K562 (cell line): ENCODE measurements at regions not wholly inside any gene's neighbourhood (a gene's known extent, or its start where the extent isn't known, plus 50 kb on each side); places are given as distances from the start of the nearest gene placed in this dataset.

Experiments used
- ATAC-seq: fragments of 200-7000 bp; cut with Tn5 transposase; 3 replicates; pipeline ENCODE4 v1.9.1; 2020; ENCODE audit warnings: moderate library complexity
- BruUV-seq: library from RNA; stranded (reverse); fragments of 400-500 nt; replicated peaks from 2 replicates; lab custom pipeline; 2021; lab: Mats Ljungman, UMichigan
- CTCF ChIA-PET: fragments of 300-600 bp; formaldehyde crosslinking; extraction: SDS; loops from one replicate; lab custom pipeline; 2021; ENCODE audit warnings: low intra/inter-chr PET ratio; lab: Yijun Ruan, JAX
- POLR2A ChIA-PET: fragments of 300-600, 350-650 bp; sonication (Branson Sonifier 250); formaldehyde crosslinking; extraction: SDS; loops from one replicate; lab custom pipeline; 2021; ENCODE audit warnings: antibody characterized with exemption, inconsistent platforms; lab: Yijun Ruan, JAX
- DNase-seq, 4 experiments: peaks; one replicate each; pipeline versions ENCODE4 v3.0.0 to v3.0.0-alpha.2; 2011 to 2018; ENCODE audit warnings: low spot score in 3 of 4, mixed read lengths in 3 of 4; ENCODE audit errors: extremely low read depth in 1 of 4
- FAIRE-seq: peaks from 2 replicates; lab custom pipeline; 2011; peaks lifted over from hg19 to GRCh38; lab: Jason Lieb, UNC
- H2AFZ ChIP-seq: 2 replicates; pipeline ENCODE4 v1.6.0; 2011; ENCODE audit warnings: low read depth, low read length, control low read depth, inconsistent platforms
- H3K27ac ChIP-seq: fragments of 200-600 bp; 3 replicates; pipeline ENCODE4 v1.8.0; 2011; ENCODE audit warnings: low read depth, mild to moderate bottlenecking, control low read depth, inconsistent platforms, low read length, moderate library complexity, mixed read lengths; ENCODE audit errors: extremely low read depth
- H3K27me3 ChIP-seq, 2 experiments: fragments of 300-600 bp in 1 of 2; 2 replicates in 1 of 2; 3 replicates in 1 of 2; pipeline versions ENCODE4 v1.6.0 to v1.8.0; 2011; ENCODE audit warnings: inconsistent platforms in 2 of 2, low read length in 2 of 2, mild to moderate bottlenecking in 1 of 2, mixed read lengths in 1 of 2, moderate library complexity in 1 of 2; ENCODE audit not compliant: control insufficient read depth in 2 of 2, insufficient read depth in 2 of 2
- H3K36me3 ChIP-seq: fragments of 300-600 bp; 3 replicates; pipeline ENCODE4 v1.8.0; 2011; ENCODE audit warnings: mild to moderate bottlenecking, low read length, inconsistent platforms; ENCODE audit not compliant: control insufficient read depth, insufficient read depth
- H3K4me1 ChIP-seq, 2 experiments: fragments of 200-600 bp in 1 of 2; replicated peaks in 1 of 2; 2 replicates in 1 of 2; 3 replicates in 1 of 2; pipeline versions ENCODE4 v1.5.1 to v1.8.0; 2011; ENCODE audit warnings: inconsistent platforms in 2 of 2, low read length in 2 of 2, mild to moderate bottlenecking in 1 of 2, mixed read lengths in 1 of 2, moderate library complexity in 1 of 2; ENCODE audit not compliant: control insufficient read depth in 2 of 2, insufficient read depth in 2 of 2
- H3K4me2 ChIP-seq: 2 replicates; pipeline ENCODE4 v1.6.1; 2011; ENCODE audit warnings: low read length, control low read depth, inconsistent platforms, mixed read lengths; ENCODE audit not compliant: insufficient read depth
- H3K4me3 ChIP-seq: fragments of 200-600 bp; sonication (generic), shearing (Covaris generic); 2 replicates; pipeline ENCODE4 v1.5.1; 2016; ENCODE audit warnings: control low read depth, inconsistent platforms
- H3K79me2 ChIP-seq: fragments of 200-600 bp; 3 replicates; pipeline ENCODE4 v1.8.0; 2011; ENCODE audit warnings: low read length, inconsistent platforms; ENCODE audit not compliant: control insufficient read depth, insufficient read depth
- H3K9ac ChIP-seq, 2 experiments: 2 replicates each; pipeline versions ENCODE4 v1.6.0 to v1.6.1; 2011; ENCODE audit warnings: low read depth in 2 of 2, low read length in 2 of 2, control low read depth in 1 of 2, inconsistent platforms in 1 of 2, mild to moderate bottlenecking in 1 of 2, mixed read lengths in 1 of 2; ENCODE audit not compliant: insufficient read depth in 1 of 2
- H3K9me1 ChIP-seq: one replicate; pipeline ENCODE4 v1.6.0; 2011; ENCODE audit warnings: inconsistent platforms, mild to moderate bottlenecking, low read length, moderate library complexity; ENCODE audit not compliant: control insufficient read depth, insufficient read depth
- H3K9me3 ChIP-seq: replicated peaks from 2 replicates; pipeline ENCODE4 v1.5.1; 2011; ENCODE audit warnings: low read depth, low read length, inconsistent platforms; ENCODE audit not compliant: control insufficient read depth, insufficient read depth
- H4K20me1 ChIP-seq: replicated peaks from 2 replicates; pipeline ENCODE4 v1.6.1; 2011; ENCODE audit warnings: low read length, inconsistent platforms, mixed read lengths; ENCODE audit not compliant: control insufficient read depth, insufficient read depth
- EP300 ChIP-seq: IDR thresholded peaks from 2 replicates; pipeline ENCODE4 v1.6.1; 2012; ENCODE audit warnings: low read length, improper control_type of control experiment
- EZH2 ChIP-seq: IDR thresholded peaks from 2 replicates; pipeline ENCODE4 v1.6.1; 2012; ENCODE audit warnings: low read depth, mild to moderate bottlenecking, inconsistent platforms, low read length, borderline replicate concordance
- GMEB1 ChIP-seq: fragments of 250-450 bp; sonication (Bioruptor Pico); IDR thresholded peaks from 2 replicates; pipeline ENCODE4 v1.4.0; 2020; ENCODE audit warnings: mild to moderate bottlenecking
- L3MBTL2 ChIP-seq: fragments of 450-650 bp; IDR thresholded peaks from 2 replicates; pipeline ENCODE4 v1.6.1; 2016; ENCODE audit warnings: mild to moderate bottlenecking, moderate library complexity
- MTA3 ChIP-seq: fragments of 450-650 bp; formaldehyde crosslinking; IDR thresholded peaks from 2 replicates; pipeline ENCODE4 v1.6.1; 2017; ENCODE audit warnings: mild to moderate bottlenecking, borderline replicate concordance
- PCBP1 ChIP-seq: fragments of 200-400 bp; formaldehyde crosslinking; IDR thresholded peaks from 2 replicates; pipeline ENCODE4 v1.6.1; 2018; ENCODE audit warnings: mild to moderate bottlenecking, low read depth, low read length; ENCODE audit not compliant: poor library complexity, severe bottlenecking
- RFX1 ChIP-seq: fragments of 450-650 bp; IDR thresholded peaks from 2 replicates; pipeline ENCODE4 v1.6.1; 2016; ENCODE audit warnings: mild to moderate bottlenecking, moderate library complexity
- SMAD2 ChIP-seq: fragments of 150-350 bp; IDR thresholded peaks from 2 replicates; pipeline ENCODE4 v1.6.1; 2014; ENCODE audit warnings: low read depth, mild to moderate bottlenecking, low read length
- TEAD4 ChIP-seq, 2 experiments: sonication (generic) in 1 of 2; formaldehyde crosslinking in 1 of 2; IDR thresholded peaks; 2 replicates each; pipeline versions ENCODE4 v1.6.1 to v1.8.0; 2012 to 2022; ENCODE audit warnings: borderline replicate concordance in 1 of 2, inconsistent platforms in 1 of 2, low read length in 1 of 2, mild to moderate bottlenecking in 1 of 2, missing genetic modification reagents in 1 of 2
- TOE1 ChIP-seq, 2 experiments: fragments of 450-650 bp in 1 of 2; sonication (generic) in 1 of 2; formaldehyde crosslinking in 1 of 2; IDR thresholded peaks; 2 replicates each; pipeline versions ENCODE4 v1.7.1 to v1.8.0; 2016 to 2022; ENCODE audit warnings: borderline replicate concordance in 2 of 2, mild to moderate bottlenecking in 2 of 2, antibody characterized with exemption in 1 of 2, inconsistent platforms in 1 of 2, low read depth in 1 of 2, missing genetic modification reagents in 1 of 2, moderate library complexity in 1 of 2
- ZBTB26 ChIP-seq: fragments of 450-650 bp; formaldehyde crosslinking; IDR thresholded peaks from 2 replicates; pipeline ENCODE4 v1.4.0; 2022; ENCODE audit warnings: missing genetic modification characterization
- ZKSCAN3 ChIP-seq: fragments of 250-450 bp; sonication (Bioruptor Pico); IDR thresholded peaks from 2 replicates; pipeline ENCODE4 v1.4.0; 2020
- ZNF184 ChIP-seq: sonication (generic); formaldehyde crosslinking; IDR thresholded peaks from 2 replicates; pipeline ENCODE4 v1.5.0; 2020; ENCODE audit warnings: missing genetic modification reagents
- ZNF232 ChIP-seq: sonication (generic); formaldehyde crosslinking; IDR thresholded peaks from 2 replicates; pipeline ENCODE4 v1.8.0; 2022; ENCODE audit warnings: mild to moderate bottlenecking, missing genetic modification reagents
- ZNF24 ChIP-seq: fragments of 450-650 bp; IDR thresholded peaks from 2 replicates; pipeline ENCODE4 v1.6.1; 2016
- ZNF780A ChIP-seq: fragments of 250-450 bp; sonication (Bioruptor Pico); IDR thresholded peaks from 2 replicates; pipeline ENCODE4 v1.5.0; 2021; ENCODE audit warnings: mild to moderate bottlenecking
- ZSCAN29 ChIP-seq: fragments of 450-650 bp; IDR thresholded peaks from 2 replicates; pipeline ENCODE4 v1.6.1; 2017
- WGBS: fragments of 100-300 bp; shearing (Covaris generic); methylation state at CpG from one replicate; pipeline ENCODE4 v1.1.6; 2016; ENCODE audit warnings: low coverage, mixed read lengths; ENCODE audit not compliant: insufficient coverage; ENCODE audit errors: missing lambda C conversion rate; 5-methylcytosine and 5-hydroxymethylcytosine counted together
- in situ Hi-C: fragments of 300-500 bp; cut with MboI; formaldehyde crosslinking; loops from 4 replicates; pipeline ENCODE4 v1.15.0; 2018; ENCODE audit warnings: inconsistent platforms, mixed read lengths
- intact Hi-C: fragments of 100-400 bp; cut with micrococcal nuclease; formaldehyde crosslinking; loops from 2 replicates; pipeline ENCODE4 v1.14.2; 2022

- Histone ChIP-seq H3K4me1 (no peaks in the 10 kb centered on the region), H3K27me3 (no peaks in the 10 kb centered on the region), H3K79me2 (no peaks in the 10 kb centered on the region), H3K4me3 (no peak overlapping the region), H3K9ac (no peak overlapping the region), H3K36me3 (no peaks in the 10 kb centered on the region), H3K27ac (no peak overlapping the region), H2AFZ (no peak overlapping the region), H3K9me1 (peaks cover 3% of the 10 kb centered on the region), H3K9me3 (no peaks in the 10 kb centered on the region), H4K20me1 (no peaks in the 10 kb centered on the region), H3K4me2 (no peak overlapping the region)
- CTCF ChIA-PET, result no interaction called here
- in situ Hi-C loops, result no loop called here
- TF ChIP-seq ZNF232 (CRISPR knock-in tag) (no peak), ZNF184 (CRISPR knock-in tag) (no peak), TEAD4 (IDR thresholded peaks at IDR 0.05; ENCODE audit: low read length) (no peak), TEAD4 (CRISPR knock-in tag; IDR thresholded peaks at IDR 0.05; ENCODE audit: borderline replicate concordance) (no peak), SMAD2 (no peak), ZKSCAN3 (CRISPR knock-in tag) (no peak), L3MBTL2 (no peak), TOE1 (IDR thresholded peaks at IDR 0.05; ENCODE audit: borderline replicate concordance) (no peak), TOE1 (CRISPR knock-in tag; IDR thresholded peaks at IDR 0.05; ENCODE audit: borderline replicate concordance, low read depth) (no peak)
- POLR2A ChIA-PET, result no interaction called here
- ATAC-seq (no peak), FAIRE-seq (no peak), DNase-seq (no peak)
- intact Hi-C loops, result no loop called here
- no TSS peak for BruUV-seq
Measured at GRCh38 chr5:175783739-175784138, 87.6 kb upstream of the CPLX2 start.

- Histone ChIP-seq H3K79me2 (no peaks in the 10 kb centered on the region), H3K9me3 (no peaks in the 10 kb centered on the region), H3K27me3 (no peaks in the 10 kb centered on the region), H3K9me1 (peaks cover 3% of the 10 kb centered on the region), H3K4me3 (no peak overlapping the region), H3K4me2 (no peak overlapping the region), H3K4me1 (no peaks in the 10 kb centered on the region), H3K9ac (no peak overlapping the region), H2AFZ (no peak overlapping the region), H4K20me1 (no peaks in the 10 kb centered on the region), H3K36me3 (no peaks in the 10 kb centered on the region), H3K27ac (no peak overlapping the region)
- intact Hi-C loops (no loop called here), in situ Hi-C loops (no loop called here)
- POLR2A ChIA-PET, result no interaction called here
- DNase-seq, result no peak
- no peak for FAIRE-seq
- BruUV-seq, result no TSS peak
- CTCF ChIA-PET, result no interaction called here
- ATAC-seq, result no peak
- 0% methylated on average over 1 of the region's 1 CpG for WGBS
- TF ChIP-seq EP300 (no peak), GMEB1 (CRISPR knock-in tag) (no peak), MTA3 (no peak), ZSCAN29 (no peak), RFX1 (no peak), ZKSCAN3 (CRISPR knock-in tag) (no peak), ZNF24 (no peak), PCBP1 (no peak), ZBTB26 (CRISPR knock-in tag) (no peak), EZH2 (no peak), ZNF780A (CRISPR knock-in tag) (no peak)
Measured at GRCh38 chr5:175784230-175784629, 87.1 kb upstream of the CPLX2 start.
